Prostate gland (tissue), 2 donors: ENCODE measurements at regions not wholly inside any gene's neighbourhood (a gene's known extent, or its start where the extent isn't known, plus 50 kb on each side); places are given as distances from the start of the nearest gene placed in this dataset.

Experiments used
- POLR2AphosphoS5 ChIP-seq: sonication (generic); formaldehyde crosslinking; IDR thresholded peaks from one replicate; pipeline ENCODE4 v1.6.1; 2017; ENCODE audit warnings: antibody characterized with exemption
- TF ChIP-seq, protein P1 (sequence below), 4 experiments: fragments of 200-600 bp in 2 of 4; fragments of 450-650 bp in 2 of 4; sonication (generic) in 2 of 4; IDR thresholded peaks; 1 replicate in 3 of 4; 2 replicates in 1 of 4; pipeline ENCODE4 v1.5.1; 2016 to 2019; ENCODE audit warnings: antibody characterized with exemption in 4 of 4, mild to moderate bottlenecking in 2 of 4, moderate library complexity in 2 of 4

- TF ChIP-seq POLR2AphosphoS5: no peak
- TF ChIP-seq, protein P1, sequence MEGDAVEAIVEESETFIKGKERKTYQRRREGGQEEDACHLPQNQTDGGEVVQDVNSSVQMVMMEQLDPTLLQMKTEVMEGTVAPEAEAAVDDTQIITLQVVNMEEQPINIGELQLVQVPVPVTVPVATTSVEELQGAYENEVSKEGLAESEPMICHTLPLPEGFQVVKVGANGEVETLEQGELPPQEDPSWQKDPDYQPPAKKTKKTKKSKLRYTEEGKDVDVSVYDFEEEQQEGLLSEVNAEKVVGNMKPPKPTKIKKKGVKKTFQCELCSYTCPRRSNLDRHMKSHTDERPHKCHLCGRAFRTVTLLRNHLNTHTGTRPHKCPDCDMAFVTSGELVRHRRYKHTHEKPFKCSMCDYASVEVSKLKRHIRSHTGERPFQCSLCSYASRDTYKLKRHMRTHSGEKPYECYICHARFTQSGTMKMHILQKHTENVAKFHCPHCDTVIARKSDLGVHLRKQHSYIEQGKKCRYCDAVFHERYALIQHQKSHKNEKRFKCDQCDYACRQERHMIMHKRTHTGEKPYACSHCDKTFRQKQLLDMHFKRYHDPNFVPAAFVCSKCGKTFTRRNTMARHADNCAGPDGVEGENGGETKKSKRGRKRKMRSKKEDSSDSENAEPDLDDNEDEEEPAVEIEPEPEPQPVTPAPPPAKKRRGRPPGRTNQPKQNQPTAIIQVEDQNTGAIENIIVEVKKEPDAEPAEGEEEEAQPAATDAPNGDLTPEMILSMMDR (IDR thresholded peaks at IDR 0.05): no peak
Measured at GRCh38 chr20:11080010-11080409, 406.2 kb upstream of the JAG1 start.
